HG03039 (cell line): ENCODE measurements at regions not wholly inside any gene's neighbourhood (a gene's known extent, or its start where the extent isn't known, plus 50 kb on each side); places are given as distances from the start of the nearest gene placed in this dataset.
A peak's percentile ranks its signal among the peaks of the same experiment; 100 is the strongest.

Source experiments
- ATAC-seq: cut with Tn5 transposase; IDR thresholded peaks from one replicate; pipeline ENCODE4 v1.9.1; 2021; ENCODE audit warnings: mild to moderate bottlenecking, moderate library complexity; ENCODE audit not compliant: unreplicated experiment

DNA sequence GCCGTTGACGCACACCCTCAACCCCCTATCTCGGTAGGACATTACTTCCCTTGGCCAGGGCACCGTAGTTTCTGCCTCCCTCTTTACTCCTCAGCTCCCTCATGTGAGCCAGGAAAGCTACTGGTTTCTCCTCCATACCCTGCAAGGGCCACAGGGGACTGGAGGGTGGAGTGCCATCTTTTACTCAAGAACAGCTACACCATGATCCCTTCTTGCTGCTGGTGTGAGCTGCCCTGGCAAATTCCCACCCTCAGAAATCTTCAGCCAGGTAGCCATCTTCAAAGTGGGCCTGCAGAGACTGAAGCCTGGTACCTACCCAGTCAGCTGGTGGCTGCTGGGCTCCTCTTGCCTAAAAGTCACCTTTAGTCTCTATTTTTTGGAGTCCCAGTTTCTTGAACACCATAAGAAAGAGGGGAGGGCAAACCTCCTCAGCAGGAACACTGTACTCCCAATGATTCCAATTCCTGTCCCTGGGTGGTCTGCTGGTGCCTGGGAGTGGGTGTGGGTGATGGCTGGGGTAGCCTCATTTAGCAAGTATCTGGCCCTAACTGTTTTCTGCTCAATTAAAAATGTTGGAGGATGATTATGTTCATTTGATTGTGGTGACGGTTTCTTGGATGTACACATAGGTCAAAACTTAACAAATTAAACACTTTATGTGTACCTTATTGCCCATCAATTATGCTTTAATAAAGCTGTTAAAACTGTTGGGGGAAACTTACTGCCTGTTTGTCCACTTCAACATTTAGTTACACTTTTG, 105.0 kb upstream of the NPY start:
- ATAC-seq: no peak

GRCh38 chr7:24191362-24191761, 92.6 kb upstream of the NPY start:
- ATAC-seq: no peak

- ATAC-seq: no peak
Observed at GRCh38 chr7:24192053-24192452, 91.9 kb upstream of the NPY start.

GRCh38 chr7:24192691-24193090, 91.3 kb upstream of the NPY start:
- no peak for ATAC-seq

- no peak for ATAC-seq
Observed at GRCh38 chr7:24197852-24198251, 86.1 kb upstream of the NPY start.

GRCh38 chr7:24199978-24200377, 84.0 kb upstream of the NPY start:
- no peak for ATAC-seq

GRCh38 chr7:24200407-24200966, 83.5 kb upstream of the NPY start:
- ATAC-seq: no peak

DNA sequence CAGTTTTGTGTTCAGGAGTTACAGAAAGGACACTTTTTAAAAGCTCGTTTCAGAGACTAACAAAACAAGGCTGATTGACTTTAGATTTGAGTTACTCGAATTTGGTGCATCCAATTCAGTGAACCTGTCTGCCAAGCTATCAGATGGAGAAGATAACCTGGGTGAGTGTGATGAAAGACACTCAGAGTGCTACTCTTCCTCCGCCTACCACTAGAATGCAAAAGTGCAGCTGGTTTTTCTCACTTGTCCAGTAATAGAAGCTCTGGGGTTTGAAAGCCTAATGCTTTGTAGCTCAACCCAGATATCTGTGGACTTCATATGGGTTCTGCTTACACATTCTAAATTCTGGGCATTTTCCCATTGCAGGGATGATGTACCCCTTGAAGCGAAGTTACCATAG, 82.8 kb upstream of the NPY start:
- ATAC-seq: no peak

- no peak for ATAC-seq
Observed at GRCh38 chr7:24212073-24212472, 71.9 kb upstream of the NPY start.

DNA sequence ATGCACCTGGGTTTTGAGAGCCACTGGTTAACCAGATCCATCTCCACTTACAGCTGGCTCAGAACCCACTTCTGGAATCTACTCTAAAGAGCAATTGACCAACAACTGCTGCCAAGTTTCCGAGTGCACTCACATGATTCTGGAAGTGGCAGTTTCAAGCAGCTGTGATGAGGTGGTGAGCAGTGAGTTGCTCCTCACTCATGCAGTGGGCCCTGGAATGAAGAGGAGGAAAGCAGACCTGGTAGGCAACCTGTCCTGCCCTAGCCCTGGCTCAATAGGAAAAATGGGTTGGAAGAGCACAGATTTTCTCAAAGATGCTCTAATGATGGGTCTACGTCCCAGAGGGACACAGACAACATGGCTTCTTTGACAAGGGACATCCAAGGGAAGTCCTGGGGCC, 70.7 kb upstream of the NPY start:
- no peak for ATAC-seq

DNA sequence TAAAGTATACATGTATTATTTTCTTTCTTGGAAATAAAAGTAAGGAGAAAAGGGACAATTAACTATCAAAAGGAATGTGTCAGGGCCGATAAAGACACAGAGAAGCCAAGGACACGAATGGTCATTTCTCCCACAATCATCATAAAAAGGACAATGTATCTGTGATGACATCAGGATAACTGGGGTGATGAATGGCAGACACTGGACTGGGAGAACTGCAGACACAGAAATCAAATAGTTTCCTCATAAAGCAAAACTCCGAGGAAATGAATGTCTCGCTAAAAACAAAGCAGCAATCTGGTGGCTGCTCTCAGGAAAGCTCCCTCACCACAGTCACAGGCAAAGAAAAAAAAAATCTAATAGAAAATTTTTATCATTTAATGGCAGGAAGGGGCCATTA, 69.3 kb upstream of the NPY start:
- ATAC-seq: no peak

DNA sequence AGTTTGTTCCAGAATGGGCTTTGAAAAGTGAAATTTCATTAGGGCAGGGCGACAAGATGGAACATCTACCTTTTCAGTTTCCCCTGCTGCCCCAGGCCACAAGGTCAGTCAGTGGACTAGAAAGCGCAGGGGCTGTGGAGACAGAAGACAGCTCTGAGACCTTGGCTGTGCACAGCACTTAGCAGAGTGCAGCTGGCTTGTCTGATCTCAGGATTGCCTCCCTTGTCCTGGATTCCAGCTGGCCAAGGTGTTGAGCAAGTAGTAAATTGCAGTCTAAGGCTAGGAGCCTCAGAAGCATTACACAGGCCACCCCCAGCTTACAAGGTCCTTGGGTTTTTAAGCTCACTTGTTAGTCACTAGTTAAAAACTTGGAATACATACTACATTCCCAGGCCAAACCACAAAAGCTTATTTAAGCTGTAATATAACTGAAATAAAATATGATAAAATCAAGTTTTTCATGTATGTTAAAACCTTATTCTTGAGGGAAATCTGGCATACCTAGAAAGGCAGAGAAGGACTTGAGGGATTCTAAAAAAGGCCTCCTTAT, 67.3 kb upstream of the NPY start:
- ATAC-seq: no peak

DNA sequence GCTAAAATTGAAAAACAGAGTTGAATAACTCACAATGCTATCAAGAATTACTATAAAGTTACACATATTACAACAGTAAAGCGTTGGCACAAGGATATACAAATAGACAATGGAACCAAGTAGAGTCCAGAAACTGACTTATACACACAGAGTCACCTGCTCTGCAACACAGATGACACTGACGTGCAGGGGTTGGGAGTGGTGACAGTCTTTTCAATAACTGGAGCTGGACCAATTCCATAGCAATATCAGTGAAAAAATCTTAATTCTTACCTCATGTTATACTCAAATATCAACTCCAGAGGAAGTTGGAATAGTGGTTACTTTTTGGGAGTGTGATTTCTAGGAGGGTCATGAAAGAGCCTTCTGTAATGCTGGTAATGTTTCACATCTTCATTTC, 62.5 kb upstream of the NPY start:
- ATAC-seq: no peak

- ATAC-seq: no peak
Observed at GRCh38 chr7:24227068-24227467, 56.9 kb upstream of the NPY start.

- peak; percentile 73 for ATAC-seq
Observed at GRCh38 chr7:24227603-24228359, 56.2 kb upstream of the NPY start.

DNA sequence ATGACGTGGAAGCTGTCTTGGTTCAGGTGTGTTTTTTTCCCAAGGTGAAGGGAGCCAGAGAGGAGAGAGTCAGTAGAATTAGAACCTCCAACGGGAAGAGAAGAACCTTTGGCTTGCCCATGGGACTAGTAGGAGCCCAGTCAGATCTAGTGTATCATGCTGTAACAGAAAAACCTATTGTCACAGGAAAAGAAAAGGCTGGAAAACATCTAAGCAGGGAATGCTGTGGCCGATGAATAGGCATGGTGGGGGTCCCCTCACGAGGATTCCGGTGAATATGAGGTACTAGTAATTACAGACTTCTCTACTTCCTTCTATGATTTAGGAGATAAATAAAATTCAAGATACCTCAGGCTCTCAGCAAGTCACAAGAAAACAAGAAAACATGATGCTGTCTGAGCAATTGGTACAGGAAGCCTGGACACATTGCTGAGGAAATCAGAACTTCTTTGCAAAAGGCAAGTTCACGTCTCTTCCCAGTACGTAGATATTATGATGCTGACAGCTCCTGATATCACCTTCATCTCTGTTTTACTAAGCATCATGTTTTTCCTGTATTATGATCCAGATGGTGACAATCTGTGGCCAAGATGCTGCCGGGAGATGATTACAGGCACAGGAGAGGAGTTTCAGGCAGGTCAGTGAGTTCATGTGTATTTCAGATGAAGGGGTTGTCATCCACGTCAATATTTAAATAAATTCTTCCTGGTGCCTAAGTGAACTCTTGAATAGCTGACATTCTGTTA, 54.3 kb upstream of the NPY start:
- ATAC-seq: no peak

GRCh38 chr7:24231493-24231892, 52.5 kb upstream of the NPY start:
- ATAC-seq: no peak

- ATAC-seq: no peak
Observed at GRCh38 chr7:24233386-24233785, 50.6 kb upstream of the NPY start.
